CD8-positive, alpha-beta memory T cell (primary cell): ENCODE measurements at regions not wholly inside any gene's neighbourhood (a gene's known extent, or its start where the extent isn't known, plus 50 kb on each side); places are given as distances from the start of the nearest gene placed in this dataset.

Source experiments
- CTCF ChIA-PET: fragments of 350-600 bp; sonication (Branson Sonifier 250); formaldehyde crosslinking; loops from one replicate; lab custom pipeline; 2021; ENCODE audit warnings: antibody characterized with exemption; lab: Charles Lee
- POLR2A ChIA-PET: fragments of 350-600 bp; sonication (Branson Sonifier 250); formaldehyde crosslinking; loops from one replicate; lab custom pipeline; 2021; ENCODE audit warnings: antibody characterized with exemption; lab: Charles Lee
- DNase-seq, 5 donors: peaks; one replicate each; pipeline versions ENCODE4 v3.0.0 to v3.0.0-alpha.2; 2020 to 2022; ENCODE audit warnings: mixed read lengths in 1 of 5
- H3K27ac ChIP-seq: one replicate; pipeline ENCODE4 v1.7.0; 2013; ENCODE audit warnings: low read depth, mild to moderate bottlenecking, low read length, moderate library complexity
- H3K27me3 ChIP-seq: 2 replicates; pipeline ENCODE4 v1.7.0; 2013; ENCODE audit warnings: low read length, mild to moderate bottlenecking; ENCODE audit not compliant: insufficient read depth, poor library complexity, severe bottlenecking
- H3K36me3 ChIP-seq: 2 replicates; pipeline ENCODE4 v1.7.0; 2013; ENCODE audit warnings: mild to moderate bottlenecking, low read length, moderate library complexity; ENCODE audit not compliant: insufficient read depth
- H3K4me1 ChIP-seq: 2 replicates; pipeline ENCODE4 v1.7.0; 2013; ENCODE audit warnings: mild to moderate bottlenecking, low read length, moderate library complexity; ENCODE audit not compliant: insufficient read depth
- H3K4me3 ChIP-seq: 2 replicates; pipeline ENCODE4 v1.7.0; 2013; ENCODE audit warnings: mild to moderate bottlenecking, low read length
- H3K9me3 ChIP-seq: 2 replicates; pipeline ENCODE4 v1.7.0; 2013; ENCODE audit warnings: mild to moderate bottlenecking, low read length
- H3K27ac Mint-ChIP-seq, 8 donors: one replicate each; pipeline ENCODE4 v1.8.0; 2020 to 2021; ENCODE audit warnings: mixed read lengths in 8 of 8, mild to moderate bottlenecking in 6 of 8, inconsistent platforms in 3 of 8, moderate library complexity in 3 of 8
- H3K27me3 Mint-ChIP-seq, 2 donors: one replicate each; pipeline ENCODE4 v1.8.0; 2020 to 2021; ENCODE audit warnings: mixed read lengths in 2 of 2, mild to moderate bottlenecking in 1 of 2, moderate library complexity in 1 of 2
- H3K36me3 Mint-ChIP-seq, 3 donors: one replicate each; pipeline ENCODE4 v1.8.0; 2020 to 2021; ENCODE audit warnings: mixed read lengths in 3 of 3, inconsistent platforms in 1 of 3, mild to moderate bottlenecking in 1 of 3
- H3K4me1 Mint-ChIP-seq, 3 donors: one replicate each; pipeline ENCODE4 v1.8.0; 2020 to 2021; ENCODE audit warnings: mixed read lengths in 3 of 3, inconsistent platforms in 1 of 3, mild to moderate bottlenecking in 1 of 3
- H3K4me3 Mint-ChIP-seq, 7 donors: one replicate each; pipeline ENCODE4 v1.8.0; 2020 to 2021; ENCODE audit warnings: mixed read lengths in 7 of 7, mild to moderate bottlenecking in 6 of 7, moderate library complexity in 4 of 7, inconsistent platforms in 2 of 7
- H3K9me3 Mint-ChIP-seq, 5 donors: one replicate each; pipeline ENCODE4 v1.8.0; 2020 to 2022; ENCODE audit warnings: mixed read lengths in 5 of 5, mild to moderate bottlenecking in 3 of 5, moderate library complexity in 2 of 5, inconsistent platforms in 1 of 5

DNA sequence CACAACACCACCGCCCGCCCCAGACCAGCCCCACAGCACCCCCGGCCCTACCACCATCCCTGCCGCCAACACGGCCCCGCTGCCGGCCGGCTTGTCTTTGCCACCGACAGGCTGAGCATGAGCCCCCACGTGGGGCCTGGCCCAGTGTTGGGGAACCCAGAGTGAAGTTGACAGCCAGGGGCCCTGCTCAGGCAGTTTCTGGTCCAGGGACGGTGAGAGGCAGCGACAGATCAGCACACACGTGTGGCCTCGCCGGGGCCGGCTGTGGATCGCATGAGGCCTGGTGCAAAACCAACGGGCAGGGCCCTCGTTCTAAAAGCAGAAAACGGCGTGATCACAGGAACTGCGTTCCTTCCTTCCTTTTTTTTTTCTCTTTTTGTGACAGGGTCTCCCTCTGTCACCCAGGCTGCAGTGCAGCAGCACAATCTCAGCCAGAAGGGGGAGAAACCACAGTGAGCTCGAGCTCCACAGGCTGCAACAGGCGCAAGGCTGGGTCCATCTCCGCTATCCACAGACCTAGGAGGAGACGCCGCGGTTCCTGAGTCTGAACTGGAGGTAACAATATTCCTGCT lies 50.5 kb upstream of the FBRSL1 start:
- H3K9me3 Mint-ChIP-seq: no peaks in the 10 kb centered on the region
- no peaks in the 10 kb centered on the region for H3K36me3 ChIP-seq
- peaks cover 48% of the 10 kb centered on the region for H3K4me1 ChIP-seq
- no peak overlapping the region for H3K4me3 ChIP-seq
- no peaks in the 10 kb centered on the region for H3K36me3 Mint-ChIP-seq
- peaks cover 0 to 3% of the 10 kb centered on the region in 2 donors for H3K27me3 Mint-ChIP-seq
- ChIA-PET CTCF (interaction anchor here (0.9 kb wide), 1 partner anchor 84 kb away, joined by 3 read pairs; no protein-coding TSS in a partner anchor), POLR2A (no interaction called here)
- H3K4me3 Mint-ChIP-seq: peak overlapping the region in 1 of 7 donors; percentile 66
- H3K4me1 Mint-ChIP-seq: peaks cover 24 to 51% (median 34%) of the 10 kb centered on the region in 3 donors
- H3K27ac ChIP-seq: no peak overlapping the region
- H3K27ac Mint-ChIP-seq: no peak overlapping the region
- H3K27me3 ChIP-seq: no peaks in the 10 kb centered on the region
- H3K9me3 ChIP-seq: no peaks in the 10 kb centered on the region
- DNase-seq: peak in 1 of 5 donors; percentile 57

DNA sequence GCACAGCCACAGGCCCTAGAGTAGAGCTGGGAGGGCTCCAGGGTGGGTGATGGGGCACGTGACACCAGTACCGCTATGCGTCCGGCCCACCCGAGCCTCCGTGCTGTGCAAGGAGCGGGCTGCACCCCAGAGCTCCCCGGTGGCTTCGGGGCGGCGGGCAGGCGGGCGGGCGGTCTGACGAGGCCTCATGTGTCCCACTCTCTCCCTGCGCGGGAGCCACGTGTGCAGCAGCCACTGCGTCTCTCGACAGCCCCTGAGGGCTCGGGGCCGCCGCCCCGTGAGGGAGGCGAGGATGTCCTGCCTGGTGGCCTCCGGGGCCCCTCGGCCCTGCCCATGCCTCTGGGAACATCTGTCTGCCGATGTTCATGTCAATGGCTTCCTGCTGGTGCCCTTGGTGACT lies 51.2 kb upstream of the FBRSL1 start:
- DNase-seq: no peak
- no peaks in the 10 kb centered on the region for H3K36me3 Mint-ChIP-seq
- H3K4me3 Mint-ChIP-seq: no peak overlapping the region
- H3K27ac ChIP-seq: no peak overlapping the region
- H3K9me3 ChIP-seq: no peaks in the 10 kb centered on the region
- ChIA-PET CTCF (interaction anchor here (1.0 kb wide), 1 partner anchor 23 kb away, joined by 4 read pairs; no protein-coding TSS in a partner anchor), POLR2A (interaction anchor here (0.9 kb wide), 1 partner anchor 50 kb away, joined by 3 read pairs; no protein-coding TSS in a partner anchor)
- peak overlapping the region in 2 of 8 donors; percentile 72 to 79 for H3K27ac Mint-ChIP-seq
- no peak overlapping the region for H3K4me3 ChIP-seq
- no peaks in the 10 kb centered on the region for H3K9me3 Mint-ChIP-seq
- no peaks in the 10 kb centered on the region for H3K27me3 ChIP-seq
- peaks cover 47% of the 10 kb centered on the region for H3K4me1 ChIP-seq
- peaks cover 19 to 49% (median 29%) of the 10 kb centered on the region in 3 donors for H3K4me1 Mint-ChIP-seq
- H3K27me3 Mint-ChIP-seq: peaks cover 0 to 4% of the 10 kb centered on the region in 2 donors
- no peaks in the 10 kb centered on the region for H3K36me3 ChIP-seq

DNA sequence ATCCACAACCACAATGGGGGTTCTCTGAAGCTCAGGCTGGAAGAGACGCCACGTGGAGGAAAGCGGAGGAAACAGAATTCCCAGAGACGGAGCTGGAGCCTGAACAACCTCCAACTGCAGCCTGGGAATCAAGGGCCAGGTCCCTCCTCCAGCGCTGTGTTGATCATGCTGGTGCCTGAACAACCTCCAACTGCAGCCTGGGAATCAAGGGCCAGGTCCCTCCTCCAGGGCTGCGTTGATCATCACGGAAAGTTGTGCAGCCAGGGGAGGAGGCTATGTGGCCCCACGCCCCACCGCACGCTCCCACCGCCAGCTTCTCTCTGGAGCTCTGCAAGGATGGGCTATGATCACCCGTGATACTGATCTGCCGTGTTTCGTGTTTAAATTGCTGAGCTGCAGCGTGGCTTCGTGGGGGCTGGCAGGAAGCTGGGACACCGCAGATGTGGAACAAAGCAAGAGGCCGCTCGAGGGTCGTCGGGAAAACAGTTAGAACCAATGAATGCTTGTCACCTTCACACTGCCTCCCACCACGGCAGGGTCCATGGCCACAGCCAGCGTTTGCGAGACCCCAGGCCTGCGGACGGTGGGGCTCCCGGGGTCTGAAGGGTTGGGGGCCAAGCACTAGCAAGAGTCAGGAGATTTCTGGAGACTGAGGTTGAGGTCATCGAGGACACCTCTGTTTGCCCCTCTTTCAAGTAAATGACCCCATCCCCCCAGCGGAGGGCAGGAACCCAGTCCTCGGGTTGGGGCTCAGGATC lies 51.8 kb upstream of the FBRSL1 start:
- H3K27me3 Mint-ChIP-seq: peaks cover 0 to 8% of the 10 kb centered on the region in 2 donors
- H3K4me1 ChIP-seq: peaks cover 47% of the 10 kb centered on the region
- ChIA-PET POLR2A (interaction anchor here (0.9 kb wide), 1 partner anchor 50 kb away, joined by 3 read pairs; no protein-coding TSS in a partner anchor), CTCF (interaction anchor here (0.9 to 1.0 kb wide), 2 partner anchors 23 to 81 kb away, joined by 3 to 4 read pairs; no protein-coding TSS in a partner anchor)
- peak overlapping the region in 2 of 8 donors; percentile 34 to 79 for H3K27ac Mint-ChIP-seq
- no peaks in the 10 kb centered on the region for H3K9me3 ChIP-seq
- no peaks in the 10 kb centered on the region for H3K9me3 Mint-ChIP-seq
- H3K36me3 Mint-ChIP-seq: no peaks in the 10 kb centered on the region
- H3K27ac ChIP-seq: no peak overlapping the region
- H3K27me3 ChIP-seq: no peaks in the 10 kb centered on the region
- peaks cover 15 to 47% (median 27%) of the 10 kb centered on the region in 3 donors for H3K4me1 Mint-ChIP-seq
- DNase-seq: peak in 1 of 5 donors; percentile 63
- H3K4me3 ChIP-seq: no peak overlapping the region
- H3K36me3 ChIP-seq: no peaks in the 10 kb centered on the region
- H3K4me3 Mint-ChIP-seq: peak overlapping the region in 5 of 7 donors; percentile 8 to 81 (median 65)

DNA sequence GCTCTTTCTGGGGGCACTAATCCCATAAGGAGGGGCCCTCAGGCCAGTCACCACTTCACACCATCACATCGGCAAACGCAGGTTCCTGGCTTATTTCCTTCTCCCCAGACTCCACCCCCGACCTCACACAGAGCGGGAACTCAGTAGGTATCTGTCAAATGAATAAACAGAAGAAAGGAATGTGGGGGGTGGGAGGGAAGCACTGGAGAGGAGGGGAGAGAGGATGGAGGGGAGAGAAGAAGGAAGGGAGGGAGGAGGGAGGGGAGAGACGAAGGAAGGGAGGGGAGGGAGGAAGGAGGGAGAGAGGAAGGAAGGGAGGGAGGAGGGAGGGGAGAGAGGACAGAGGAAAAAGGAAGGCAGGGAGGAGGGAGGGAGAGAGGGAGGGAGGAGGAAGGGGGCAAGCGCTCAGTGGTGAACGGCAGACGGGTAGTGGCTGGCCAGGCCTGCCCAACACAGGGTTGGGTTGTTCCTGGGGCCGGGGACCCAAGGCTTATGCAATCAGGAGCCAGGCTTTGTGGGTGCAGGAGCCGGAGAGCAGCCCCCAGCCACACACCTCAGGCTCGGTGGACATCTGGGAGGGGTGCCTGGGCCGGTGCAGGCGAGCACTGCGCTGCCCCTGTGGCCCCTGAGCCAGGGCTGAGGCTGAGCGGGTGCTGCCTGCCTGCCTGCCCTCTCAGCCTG lies 52.6 kb upstream of the FBRSL1 start:
- H3K4me3 Mint-ChIP-seq: peak overlapping the region in 3 of 7 donors; percentile 34 to 74 (median 65)
- ChIA-PET POLR2A (interaction anchor here (0.9 kb wide), 1 partner anchor 51 kb away, joined by 3 read pairs; no protein-coding TSS in a partner anchor), CTCF (interaction anchor here (0.9 to 1.0 kb wide), 2 partner anchors 22 to 82 kb away, joined by 3 to 4 read pairs; no protein-coding TSS in a partner anchor)
- H3K36me3 Mint-ChIP-seq: no peaks in the 10 kb centered on the region
- Histone ChIP-seq H3K4me3 (no peak overlapping the region), H3K36me3 (no peaks in the 10 kb centered on the region), H3K9me3 (no peaks in the 10 kb centered on the region), H3K27me3 (no peaks in the 10 kb centered on the region), H3K27ac (no peak overlapping the region), H3K4me1 (peaks cover 46% of the 10 kb centered on the region)
- peaks cover 0 to 8% of the 10 kb centered on the region in 2 donors for H3K27me3 Mint-ChIP-seq
- peaks cover 15 to 46% (median 28%) of the 10 kb centered on the region in 3 donors for H3K4me1 Mint-ChIP-seq
- DNase-seq: no peak
- peak overlapping the region in 3 of 8 donors; percentile 47 to 74 (median 50) for H3K27ac Mint-ChIP-seq
- H3K9me3 Mint-ChIP-seq: no peaks in the 10 kb centered on the region

DNA sequence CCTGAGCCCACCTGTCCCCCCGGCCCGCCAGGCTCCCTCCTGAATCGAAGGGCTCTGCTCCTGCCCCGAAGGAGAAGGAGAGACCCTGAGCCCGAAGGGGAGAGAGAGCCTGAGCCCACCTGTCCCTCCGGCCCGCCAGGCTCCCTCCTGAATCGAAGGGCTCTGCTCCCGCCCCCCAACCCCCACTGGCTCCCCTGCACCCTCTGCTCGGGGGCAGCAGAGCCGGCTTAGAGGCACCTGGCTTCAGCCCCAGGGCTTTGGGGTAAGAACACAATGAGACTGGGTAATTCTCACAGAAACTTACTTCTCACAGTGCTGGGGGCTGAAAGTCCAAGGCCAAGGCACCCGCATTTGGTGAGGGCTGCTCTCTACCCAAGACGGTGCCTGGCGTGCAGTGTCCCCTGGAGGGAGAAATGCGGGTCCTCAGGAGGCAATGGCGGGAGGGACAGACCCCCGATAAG lies 53.1 kb upstream of the FBRSL1 start:
- Mint-ChIP-seq H3K9me3 (no peaks in the 10 kb centered on the region), H3K4me3 (peak overlapping the region in 3 of 7 donors; percentile 32 to 37 (median 34)), H3K4me1 (peaks cover 15 to 46% (median 28%) of the 10 kb centered on the region in 3 donors), H3K27ac (peak overlapping the region in 3 of 8 donors; percentile 47 to 74 (median 50)), H3K27me3 (peaks cover 0 to 8% of the 10 kb centered on the region in 2 donors), H3K36me3 (no peaks in the 10 kb centered on the region)
- DNase-seq: no peak
- Histone ChIP-seq H3K36me3 (no peaks in the 10 kb centered on the region), H3K27me3 (no peaks in the 10 kb centered on the region), H3K9me3 (no peaks in the 10 kb centered on the region), H3K4me1 (peaks cover 50% of the 10 kb centered on the region), H3K4me3 (no peak overlapping the region), H3K27ac (no peak overlapping the region)
- CTCF ChIA-PET: no interaction called here
- POLR2A ChIA-PET: no interaction called here

DNA sequence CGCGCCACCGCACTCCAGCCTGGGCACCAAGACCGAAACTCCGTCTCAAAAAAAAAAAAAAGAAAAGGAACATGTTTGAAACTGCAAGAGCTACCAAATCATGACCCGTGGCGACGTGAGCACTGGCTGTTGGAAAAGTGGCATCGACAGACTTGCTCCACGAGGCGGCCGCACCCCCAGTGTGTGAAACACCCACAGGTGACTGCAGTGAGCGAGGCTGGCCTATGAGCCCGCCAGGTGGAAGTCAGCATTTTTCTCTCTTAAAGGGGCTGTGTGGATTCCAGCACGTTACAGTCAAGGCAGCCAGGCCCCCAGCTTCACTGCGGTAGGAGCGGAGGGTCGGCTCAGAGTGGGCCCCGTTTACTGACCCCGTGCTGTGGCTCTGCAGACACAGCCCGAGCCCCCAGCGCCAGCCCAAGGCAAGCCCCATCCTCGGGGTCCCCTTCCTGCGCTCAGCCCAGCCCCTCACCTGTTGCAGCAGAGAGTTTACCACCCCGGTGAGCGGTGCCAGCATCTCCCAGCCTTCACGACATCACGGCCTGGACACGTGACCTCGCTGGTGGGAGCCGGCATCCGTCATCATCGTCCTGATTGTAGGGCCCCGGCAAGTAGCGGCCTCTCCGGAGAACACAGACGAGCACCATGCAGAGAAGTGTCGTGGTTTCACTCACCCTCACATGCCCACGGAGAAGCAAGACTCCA lies 54.3 kb upstream of the FBRSL1 start:
- Mint-ChIP-seq H3K27ac (no peak overlapping the region), H3K27me3 (peaks cover 0 to 8% of the 10 kb centered on the region in 2 donors), H3K9me3 (no peaks in the 10 kb centered on the region), H3K4me3 (peak overlapping the region in 1 of 7 donors; percentile 39), H3K4me1 (peaks cover 17 to 50% (median 29%) of the 10 kb centered on the region in 3 donors), H3K36me3 (no peaks in the 10 kb centered on the region)
- H3K36me3 ChIP-seq: no peaks in the 10 kb centered on the region
- peaks cover 61% of the 10 kb centered on the region for H3K4me1 ChIP-seq
- H3K27ac ChIP-seq: no peak overlapping the region
- H3K4me3 ChIP-seq: no peak overlapping the region
- no peaks in the 10 kb centered on the region for H3K27me3 ChIP-seq
- no peaks in the 10 kb centered on the region for H3K9me3 ChIP-seq
- ChIA-PET POLR2A (no interaction called here), CTCF (interaction anchor here (3.4 kb wide), 1 partner anchor 20 kb away, joined by 10 read pairs; no protein-coding TSS in a partner anchor)
- no peak for DNase-seq

DNA sequence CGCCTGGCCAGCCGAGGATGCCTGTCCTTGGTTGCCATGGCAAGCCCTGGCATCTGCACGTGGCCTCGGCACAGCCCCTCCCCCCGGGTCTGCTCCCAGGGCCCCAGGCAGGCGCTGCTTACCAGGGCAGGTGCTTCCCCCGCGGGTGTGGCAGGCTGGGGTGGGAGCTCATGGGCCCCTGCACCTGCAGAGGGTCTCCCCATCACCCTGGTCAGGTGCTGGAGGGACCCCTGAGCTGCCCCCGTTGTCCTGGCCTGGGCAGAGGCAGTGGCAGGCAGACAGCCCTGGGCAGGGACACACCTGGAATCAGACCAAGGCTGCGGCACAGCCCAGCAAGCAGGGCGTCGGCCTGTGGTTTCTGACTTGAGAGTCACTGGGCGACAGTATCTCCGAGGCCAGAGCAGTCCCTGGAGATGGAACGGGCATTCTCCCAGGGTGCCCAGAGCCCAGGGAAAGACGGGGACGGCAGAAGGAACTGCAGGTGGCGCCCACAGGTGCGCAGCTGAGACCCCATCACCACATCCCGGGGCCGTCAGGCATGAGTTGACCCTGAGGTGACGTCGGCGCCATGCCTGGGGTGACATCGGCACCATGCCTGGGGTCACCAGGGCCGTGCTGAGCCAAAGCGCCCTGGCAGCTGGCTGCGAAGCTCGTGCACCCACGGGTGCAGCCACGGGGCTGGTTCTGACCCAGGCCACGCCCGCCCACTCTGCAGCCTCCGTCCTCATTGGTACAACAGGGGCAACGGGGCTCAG lies 56.1 kb upstream of the FBRSL1 start:
- ChIA-PET POLR2A (no interaction called here), CTCF (interaction anchor here (3.4 kb wide), 1 partner anchor 18 kb away, joined by 10 read pairs; no protein-coding TSS in a partner anchor)
- DNase-seq: no peak
- Histone ChIP-seq H3K27me3 (peaks cover 3% of the 10 kb centered on the region), H3K27ac (no peak overlapping the region), H3K9me3 (no peaks in the 10 kb centered on the region), H3K4me1 (peaks cover 63% of the 10 kb centered on the region), H3K36me3 (no peaks in the 10 kb centered on the region), H3K4me3 (no peak overlapping the region)
- H3K27ac Mint-ChIP-seq: no peak overlapping the region
- no peaks in the 10 kb centered on the region for H3K9me3 Mint-ChIP-seq
- peaks cover 25 to 57% (median 38%) of the 10 kb centered on the region in 3 donors for H3K4me1 Mint-ChIP-seq
- H3K4me3 Mint-ChIP-seq: no peak overlapping the region
- no peaks in the 10 kb centered on the region for H3K36me3 Mint-ChIP-seq
- H3K27me3 Mint-ChIP-seq: peaks cover 0 to 8% of the 10 kb centered on the region in 2 donors
